ENCODE measurements at regions not wholly inside any gene's neighbourhood (a gene's known extent, or its start where the extent isn't known, plus 50 kb on each side); places are given as distances from the start of the nearest gene placed in this dataset.
A peak's percentile ranks its signal among the peaks of the same experiment; 100 is the strongest.

DNA sequence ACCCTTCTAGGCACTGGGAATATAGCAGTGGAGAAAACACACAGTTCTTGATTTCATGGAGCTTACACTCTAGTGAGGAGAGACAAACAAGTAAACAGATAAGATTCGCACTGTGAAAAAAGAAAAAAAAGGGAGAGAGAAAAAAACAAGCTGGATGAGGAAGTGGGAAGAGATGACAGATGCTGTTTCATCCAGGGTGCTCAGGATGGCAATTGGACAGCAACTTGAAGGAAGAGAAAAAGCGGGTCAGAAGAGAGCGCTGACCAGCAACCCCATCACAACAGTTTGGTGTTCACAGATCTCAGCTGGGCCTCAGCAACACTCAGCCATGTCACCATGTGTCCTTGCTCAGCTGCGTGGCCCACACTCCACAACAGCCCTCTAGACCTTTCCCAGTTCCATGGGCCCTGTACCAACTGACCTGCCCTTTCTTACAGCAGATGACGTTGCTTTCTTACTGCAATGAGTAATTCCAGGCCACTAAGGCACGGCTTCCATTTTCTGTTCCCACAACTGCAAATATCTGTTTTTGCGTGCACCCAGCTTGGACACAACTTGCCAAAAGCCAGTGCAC is 230.8 kb downstream of the MEX3B start:
- Histone ChIP-seq H3K4me2 (no peak overlapping the region), H3K4me3 (no peak overlapping the region), H3K27me3 (no peaks in the 10 kb centered on the region), H3K79me2 (no peaks in the 10 kb centered on the region), H4K20me1 (ENCODE audit: insufficient read depth, poor library complexity, severe bottlenecking) (no peaks in the 10 kb centered on the region), H3K4me1 (ENCODE audit: insufficient read depth) (no peaks in the 10 kb centered on the region), H2AFZ (no peak overlapping the region), H3K9me3 (ENCODE audit: low read depth) (no peaks in the 10 kb centered on the region), H3K27ac (no peak overlapping the region), H3K9me2 (replicated peaks; ENCODE audit: insufficient read depth) (no peaks in the 10 kb centered on the region), H3K36me3 (replicated peaks; ENCODE audit: insufficient read depth, low read depth) (no peaks in the 10 kb centered on the region)
- TF ChIP-seq, protein P1, sequence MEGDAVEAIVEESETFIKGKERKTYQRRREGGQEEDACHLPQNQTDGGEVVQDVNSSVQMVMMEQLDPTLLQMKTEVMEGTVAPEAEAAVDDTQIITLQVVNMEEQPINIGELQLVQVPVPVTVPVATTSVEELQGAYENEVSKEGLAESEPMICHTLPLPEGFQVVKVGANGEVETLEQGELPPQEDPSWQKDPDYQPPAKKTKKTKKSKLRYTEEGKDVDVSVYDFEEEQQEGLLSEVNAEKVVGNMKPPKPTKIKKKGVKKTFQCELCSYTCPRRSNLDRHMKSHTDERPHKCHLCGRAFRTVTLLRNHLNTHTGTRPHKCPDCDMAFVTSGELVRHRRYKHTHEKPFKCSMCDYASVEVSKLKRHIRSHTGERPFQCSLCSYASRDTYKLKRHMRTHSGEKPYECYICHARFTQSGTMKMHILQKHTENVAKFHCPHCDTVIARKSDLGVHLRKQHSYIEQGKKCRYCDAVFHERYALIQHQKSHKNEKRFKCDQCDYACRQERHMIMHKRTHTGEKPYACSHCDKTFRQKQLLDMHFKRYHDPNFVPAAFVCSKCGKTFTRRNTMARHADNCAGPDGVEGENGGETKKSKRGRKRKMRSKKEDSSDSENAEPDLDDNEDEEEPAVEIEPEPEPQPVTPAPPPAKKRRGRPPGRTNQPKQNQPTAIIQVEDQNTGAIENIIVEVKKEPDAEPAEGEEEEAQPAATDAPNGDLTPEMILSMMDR (IDR thresholded peaks at IDR 0.05; ENCODE audit: poor library complexity) = no peak
- TF ChIP-seq EZH2phosphoT487 (IDR thresholded peaks at IDR 0.05; ENCODE audit: low read depth, severe bottlenecking, unreplicated experiment) (no peak), EZH2 (IDR thresholded peaks at IDR 0.05; ENCODE audit: borderline replicate concordance) (no peak)
- DNase-seq (ENCODE audit: low spot score) = peak; percentile 1
- WGBS (ENCODE audit: low lambda C conversion rate, missing lambda C conversion rate) = 98% methylated on average over 7 of the region's 7 CpGs

DNA sequence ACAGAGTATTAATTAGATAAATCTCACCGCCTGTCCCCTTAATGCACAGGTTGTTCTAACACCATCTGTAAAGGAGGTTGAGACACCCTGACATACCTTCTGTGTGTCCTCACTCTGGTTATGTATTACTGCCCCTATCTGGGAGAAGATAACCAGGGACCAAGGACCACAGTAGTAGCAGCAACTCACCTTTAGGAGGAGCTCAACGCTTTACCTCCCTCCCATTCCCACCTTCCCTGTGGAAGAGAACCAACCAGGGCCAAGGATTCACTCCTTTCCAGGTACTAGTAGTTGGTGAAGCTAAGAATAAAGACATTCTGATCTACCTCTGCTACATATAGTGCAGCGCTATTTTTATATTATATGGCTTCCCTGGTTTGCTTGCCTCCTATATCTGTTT is 232.6 kb downstream of the MEX3B start:
- Histone ChIP-seq H2AFZ (no peak overlapping the region), H3K4me1 (ENCODE audit: insufficient read depth) (no peaks in the 10 kb centered on the region), H3K4me3 (no peak overlapping the region), H3K27ac (no peak overlapping the region), H3K4me2 (no peak overlapping the region), H3K9me3 (ENCODE audit: low read depth) (no peaks in the 10 kb centered on the region), H3K27me3 (no peaks in the 10 kb centered on the region), H3K36me3 (replicated peaks; ENCODE audit: insufficient read depth, low read depth) (no peaks in the 10 kb centered on the region), H4K20me1 (ENCODE audit: insufficient read depth, poor library complexity, severe bottlenecking) (no peaks in the 10 kb centered on the region), H3K9me2 (replicated peaks; ENCODE audit: insufficient read depth) (no peaks in the 10 kb centered on the region), H3K79me2 (no peaks in the 10 kb centered on the region)
- TF ChIP-seq, protein P1 (IDR thresholded peaks at IDR 0.05; ENCODE audit: poor library complexity) = peak; percentile 12
- TF ChIP-seq EZH2phosphoT487 (IDR thresholded peaks at IDR 0.05; ENCODE audit: low read depth, severe bottlenecking, unreplicated experiment) = no peak
- 46% methylated on average over 3 of the region's 3 CpGs for WGBS (ENCODE audit: low lambda C conversion rate, missing lambda C conversion rate)
- peak; percentile 20 for DNase-seq (ENCODE audit: low spot score)

DNA sequence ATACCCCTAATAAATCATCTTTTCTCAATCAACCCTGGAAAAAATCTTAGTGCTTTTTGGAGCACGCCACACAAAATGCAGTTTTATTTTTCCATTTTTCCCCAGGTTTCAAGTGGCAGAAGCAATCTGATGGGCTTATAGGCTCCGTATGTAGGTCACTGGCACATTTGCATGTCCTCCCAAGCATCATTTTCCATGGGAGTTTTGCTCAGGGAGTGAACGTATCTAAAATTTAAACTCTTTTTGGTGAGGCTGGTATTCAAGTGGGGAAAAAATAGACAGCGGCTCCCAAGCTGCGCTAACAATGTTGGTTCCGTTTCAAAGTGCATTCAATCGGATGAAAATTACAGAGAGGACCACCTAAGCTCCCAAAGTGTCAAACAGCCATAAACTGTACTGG is 233.4 kb downstream of the MEX3B start:
- Histone ChIP-seq H3K9me3 (ENCODE audit: low read depth) (no peaks in the 10 kb centered on the region), H4K20me1 (ENCODE audit: insufficient read depth, poor library complexity, severe bottlenecking) (no peaks in the 10 kb centered on the region), H3K79me2 (no peaks in the 10 kb centered on the region), H3K9me2 (replicated peaks; ENCODE audit: insufficient read depth) (no peaks in the 10 kb centered on the region), H3K4me2 (no peak overlapping the region), H3K4me1 (ENCODE audit: insufficient read depth) (no peaks in the 10 kb centered on the region), H2AFZ (no peak overlapping the region), H3K27me3 (no peaks in the 10 kb centered on the region), H3K27ac (no peak overlapping the region), H3K36me3 (replicated peaks; ENCODE audit: insufficient read depth, low read depth) (no peaks in the 10 kb centered on the region), H3K4me3 (no peak overlapping the region)
- DNase-seq (ENCODE audit: low spot score) = no peak
- no peak for TF ChIP-seq EZH2 (IDR thresholded peaks at IDR 0.05; ENCODE audit: borderline replicate concordance)
- TF ChIP-seq, protein P1 (IDR thresholded peaks at IDR 0.05; ENCODE audit: poor library complexity) = no peak
- no peak for TF ChIP-seq EZH2phosphoT487 (IDR thresholded peaks at IDR 0.05; ENCODE audit: low read depth, severe bottlenecking, unreplicated experiment)
- WGBS (ENCODE audit: low lambda C conversion rate, missing lambda C conversion rate) = 96% methylated on average over 7 of the region's 7 CpGs

DNA sequence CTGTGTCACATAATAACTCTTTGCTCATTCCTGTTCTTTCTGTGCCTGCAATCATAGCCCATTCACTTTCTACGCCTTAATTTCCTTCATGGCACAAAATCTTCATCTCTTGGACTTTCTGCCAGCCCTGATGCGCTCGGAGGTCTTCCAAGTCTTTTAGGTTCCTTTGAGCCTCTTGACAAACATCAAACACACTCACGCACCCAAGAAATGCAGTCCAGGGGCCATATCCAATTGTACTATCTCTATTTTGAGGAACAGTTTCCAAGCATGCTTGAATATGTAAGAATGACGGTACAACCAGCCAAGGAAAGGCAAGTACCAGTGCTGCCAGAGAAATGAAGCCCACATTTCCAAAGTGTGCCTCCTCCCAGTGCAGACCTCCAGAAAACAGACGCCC is 234.1 kb downstream of the MEX3B start:
- Histone ChIP-seq H3K36me3 (replicated peaks; ENCODE audit: insufficient read depth, low read depth) (no peaks in the 10 kb centered on the region), H3K9me3 (ENCODE audit: low read depth) (no peaks in the 10 kb centered on the region), H3K4me2 (no peak overlapping the region), H3K27me3 (no peaks in the 10 kb centered on the region), H2AFZ (no peak overlapping the region), H3K27ac (no peak overlapping the region), H3K9me2 (replicated peaks; ENCODE audit: insufficient read depth) (no peaks in the 10 kb centered on the region), H4K20me1 (ENCODE audit: insufficient read depth, poor library complexity, severe bottlenecking) (no peaks in the 10 kb centered on the region), H3K4me3 (no peak overlapping the region), H3K4me1 (ENCODE audit: insufficient read depth) (no peaks in the 10 kb centered on the region), H3K79me2 (no peaks in the 10 kb centered on the region)
- 94% methylated on average over 6 of the region's 6 CpGs for WGBS (ENCODE audit: low lambda C conversion rate, missing lambda C conversion rate)
- TF ChIP-seq EZH2 (IDR thresholded peaks at IDR 0.05; ENCODE audit: borderline replicate concordance) (no peak), EZH2phosphoT487 (IDR thresholded peaks at IDR 0.05; ENCODE audit: low read depth, severe bottlenecking, unreplicated experiment) (no peak)
- TF ChIP-seq, protein P1 (IDR thresholded peaks at IDR 0.05; ENCODE audit: poor library complexity) = no peak
- DNase-seq (ENCODE audit: low spot score) = no peak

All from hepatocyte (in vitro differentiated cells).